Neural cell (in vitro differentiated cells): ENCODE measurements at regions not wholly inside any gene's neighbourhood (a gene's known extent, or its start where the extent isn't known, plus 50 kb on each side); places are given as distances from the start of the nearest gene placed in this dataset.

Experiments
- H2AFZ ChIP-seq: fragments of 200-600, 300-800 bp; sonication (generic), shearing (Covaris generic); 2 replicates; pipeline ENCODE4 v1.6.0; 2014; ENCODE audit warnings: low read depth, mild to moderate bottlenecking, antibody characterized with exemption, low read length, moderate library complexity
- H3F3A ChIP-seq: fragments of 200-600 bp; shearing (Covaris generic); 2 replicates; pipeline ENCODE4 v1.6.1; 2016; ENCODE audit warnings: mild to moderate bottlenecking, moderate library complexity, mixed read lengths, antibody characterized with exemption, low read length; ENCODE audit not compliant: insufficient read depth, poor library complexity, severe bottlenecking
- H3K27ac ChIP-seq: fragments of 200-600, 300-800 bp; sonication (generic), shearing (Covaris generic); 2 replicates; pipeline ENCODE4 v1.5.1; 2014; ENCODE audit warnings: mild to moderate bottlenecking, low read length, moderate library complexity
- H3K27me3 ChIP-seq: fragments of 300-800, 200-600 bp; sonication (generic), shearing (Covaris generic); 2 replicates; pipeline ENCODE4 v1.6.0; 2014; ENCODE audit warnings: mild to moderate bottlenecking, low read depth, low read length, moderate library complexity; ENCODE audit not compliant: insufficient read depth
- H3K36me3 ChIP-seq: fragments of 300-800, 200-600 bp; sonication (generic), shearing (Covaris generic); 2 replicates; pipeline ENCODE4 v1.5.1; 2014; ENCODE audit warnings: mild to moderate bottlenecking, antibody characterized with exemption, low read length, moderate library complexity; ENCODE audit not compliant: insufficient read depth
- H3K4me2 ChIP-seq: fragments of 300-800, 200-600 bp; sonication (generic), shearing (Covaris generic); 2 replicates; pipeline ENCODE4 v1.6.0; 2014; ENCODE audit warnings: mild to moderate bottlenecking, low read length
- H3K4me3 ChIP-seq: fragments of 300-800, 200-600 bp; sonication (generic), shearing (Covaris generic); 2 replicates; pipeline ENCODE4 v1.5.1; 2014; ENCODE audit warnings: mild to moderate bottlenecking, low read length, moderate library complexity
- H3K79me2 ChIP-seq: fragments of 200-600 bp; shearing (Covaris generic); replicated peaks from 2 replicates; pipeline ENCODE4 v1.6.0; 2014; ENCODE audit warnings: mild to moderate bottlenecking, low read length, moderate library complexity; ENCODE audit not compliant: insufficient read depth
- H3K9ac ChIP-seq: fragments of 300-800, 200-600 bp; sonication (generic), shearing (Covaris generic); 2 replicates; pipeline ENCODE4 v1.6.1; 2016; ENCODE audit warnings: mild to moderate bottlenecking, low read length, mixed read lengths
- H3K9me2 ChIP-seq: fragments of 200-600 bp; shearing (Covaris generic); 2 replicates; pipeline ENCODE4 v1.6.1; 2016; ENCODE audit warnings: mild to moderate bottlenecking, low read length, mixed read lengths; ENCODE audit not compliant: insufficient read depth
- H3K9me3 ChIP-seq: fragments of 200-600, 300-800 bp; sonication (generic), shearing (Covaris generic); 2 replicates; pipeline ENCODE4 v1.6.1; 2016; ENCODE audit warnings: mild to moderate bottlenecking, mixed run types, low read length, moderate library complexity, mixed read lengths
- H4K20me1 ChIP-seq: fragments of 200-600 bp; shearing (Covaris generic); 2 replicates; pipeline ENCODE4 v1.6.1; 2016; ENCODE audit warnings: mild to moderate bottlenecking, mixed run types; ENCODE audit not compliant: insufficient read depth
- EP300 ChIP-seq: fragments of 450-650 bp; conservative IDR thresholded peaks from 2 replicates; pipeline ENCODE4 v1.6.1; 2014; ENCODE audit warnings: antibody characterized with exemption, mild to moderate bottlenecking, moderate library complexity; ENCODE audit not compliant: poor library complexity, severe bottlenecking
- EZH2 ChIP-seq: fragments of 200-600, 300-800 bp; shearing (Covaris generic), sonication (generic); IDR thresholded peaks from 2 replicates; pipeline ENCODE4 v1.6.1; 2014; ENCODE audit warnings: antibody characterized with exemption, low read length, borderline replicate concordance, mild to moderate bottlenecking; ENCODE audit not compliant: insufficient read depth, poor library complexity, severe bottlenecking
- MXI1 ChIP-seq: fragments of 450-650 bp; conservative IDR thresholded peaks from 2 replicates; pipeline ENCODE4 v1.6.1; 2014; ENCODE audit warnings: antibody characterized with exemption, mild to moderate bottlenecking; ENCODE audit not compliant: poor library complexity, severe bottlenecking
- RAD21 ChIP-seq: fragments of 450-650 bp; conservative IDR thresholded peaks from 2 replicates; pipeline ENCODE4 v1.6.1; 2014; ENCODE audit warnings: antibody characterized with exemption, mild to moderate bottlenecking, moderate library complexity
- REST ChIP-seq: IDR thresholded peaks from 2 replicates; pipeline ENCODE4 v1.6.1; 2012; ENCODE audit warnings: borderline replicate concordance
- SMC3 ChIP-seq: fragments of 450-650 bp; conservative IDR thresholded peaks from 2 replicates; pipeline ENCODE4 v1.6.1; 2014; ENCODE audit warnings: antibody characterized with exemption, mild to moderate bottlenecking, moderate library complexity; ENCODE audit not compliant: poor library complexity
- TAF1 ChIP-seq: IDR thresholded peaks from 2 replicates; pipeline ENCODE4 v1.6.1; 2012; ENCODE audit warnings: low read depth
- TF ChIP-seq, protein P1 (sequence below): fragments of 450-650 bp; IDR thresholded peaks from 2 replicates; pipeline ENCODE4 v1.5.1; 2014; ENCODE audit warnings: antibody characterized with exemption, mild to moderate bottlenecking, moderate library complexity; ENCODE audit not compliant: poor library complexity, severe bottlenecking

DNA sequence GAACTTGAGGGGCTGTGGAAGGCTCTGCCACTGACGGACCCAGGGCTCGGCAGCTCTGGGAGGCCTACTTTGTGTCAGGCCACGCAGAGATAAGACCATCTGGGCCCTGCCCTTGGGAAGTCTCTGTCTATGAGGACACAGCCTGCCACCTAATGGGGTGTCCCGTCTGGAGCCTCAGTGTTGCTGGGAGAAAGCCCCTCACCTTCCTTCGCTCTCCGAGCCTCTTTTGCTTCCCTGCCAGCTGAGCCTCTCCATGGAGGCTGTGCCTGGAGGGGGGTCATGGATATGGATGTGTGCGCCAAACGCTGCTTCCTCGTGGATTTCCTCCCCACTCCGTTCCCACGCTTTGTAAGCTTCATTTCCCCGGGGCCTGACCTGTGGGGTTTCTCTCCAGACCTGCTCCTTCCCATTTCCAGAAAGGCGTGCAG, 228.8 kb downstream of the SEC14L1 start (continued):
- TF ChIP-seq REST: no peak
- TF ChIP-seq TAF1: no peak

GRCh38 chr17:77370586-77370985, 229.8 kb downstream of the SEC14L1 start:
- Histone ChIP-seq H3K9ac (no peak overlapping the region), H3K9me3 (no peaks in the 10 kb centered on the region), H3K36me3 (no peaks in the 10 kb centered on the region), H3K4me3 (no peak overlapping the region), H3K9me2 (no peaks in the 10 kb centered on the region), H3K27me3 (peaks cover 3% of the 10 kb centered on the region), H2AFZ (no peak overlapping the region), H3F3A (no peaks in the 10 kb centered on the region), H3K27ac (no peak overlapping the region), H4K20me1 (no peaks in the 10 kb centered on the region), H3K79me2 (peaks cover 19% of the 10 kb centered on the region), H3K4me2 (no peak overlapping the region)
- no peak for TF ChIP-seq REST
- TF ChIP-seq RAD21: no peak
- TF ChIP-seq EP300: no peak
- no peak for TF ChIP-seq TAF1
- TF ChIP-seq, protein P1, sequence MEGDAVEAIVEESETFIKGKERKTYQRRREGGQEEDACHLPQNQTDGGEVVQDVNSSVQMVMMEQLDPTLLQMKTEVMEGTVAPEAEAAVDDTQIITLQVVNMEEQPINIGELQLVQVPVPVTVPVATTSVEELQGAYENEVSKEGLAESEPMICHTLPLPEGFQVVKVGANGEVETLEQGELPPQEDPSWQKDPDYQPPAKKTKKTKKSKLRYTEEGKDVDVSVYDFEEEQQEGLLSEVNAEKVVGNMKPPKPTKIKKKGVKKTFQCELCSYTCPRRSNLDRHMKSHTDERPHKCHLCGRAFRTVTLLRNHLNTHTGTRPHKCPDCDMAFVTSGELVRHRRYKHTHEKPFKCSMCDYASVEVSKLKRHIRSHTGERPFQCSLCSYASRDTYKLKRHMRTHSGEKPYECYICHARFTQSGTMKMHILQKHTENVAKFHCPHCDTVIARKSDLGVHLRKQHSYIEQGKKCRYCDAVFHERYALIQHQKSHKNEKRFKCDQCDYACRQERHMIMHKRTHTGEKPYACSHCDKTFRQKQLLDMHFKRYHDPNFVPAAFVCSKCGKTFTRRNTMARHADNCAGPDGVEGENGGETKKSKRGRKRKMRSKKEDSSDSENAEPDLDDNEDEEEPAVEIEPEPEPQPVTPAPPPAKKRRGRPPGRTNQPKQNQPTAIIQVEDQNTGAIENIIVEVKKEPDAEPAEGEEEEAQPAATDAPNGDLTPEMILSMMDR: no peak

- Histone ChIP-seq H3K9me2 (no peaks in the 10 kb centered on the region), H3K4me2 (no peak overlapping the region), H3K79me2 (peaks cover 22% of the 10 kb centered on the region), H2AFZ (no peak overlapping the region), H3K9me3 (no peaks in the 10 kb centered on the region), H3K36me3 (no peaks in the 10 kb centered on the region), H3K9ac (no peak overlapping the region), H3K27ac (no peak overlapping the region), H3F3A (no peaks in the 10 kb centered on the region), H3K27me3 (peaks cover 3% of the 10 kb centered on the region), H4K20me1 (no peaks in the 10 kb centered on the region), H3K4me3 (no peak overlapping the region)
- TF ChIP-seq MXI1 (no peak), EP300 (no peak), REST (no peak), RAD21 (no peak), SMC3 (no peak), EZH2 (no peak)
Measured at GRCh38 chr17:77371117-77371887, 230.5 kb downstream of the SEC14L1 start.
